OCI-LY1 (cell line): ENCODE measurements at regions not wholly inside any gene's neighbourhood (a gene's known extent, or its start where the extent isn't known, plus 50 kb on each side); places are given as distances from the start of the nearest gene placed in this dataset.

ENCODE experiments used
- H2AFZ ChIP-seq: fragments of 200-600 bp; sonication (generic), shearing (Covaris generic); 2 replicates; pipeline ENCODE4 v1.6.0; 2014; ENCODE audit warnings: antibody characterized with exemption, mild to moderate bottlenecking, low read length
- H3F3A ChIP-seq: fragments of 200-600 bp; sonication (generic), shearing (Covaris generic); 2 replicates; pipeline ENCODE4 v1.6.0; 2014; ENCODE audit warnings: mild to moderate bottlenecking, antibody characterized with exemption, low read length, moderate library complexity; ENCODE audit not compliant: insufficient read depth
- H3K27ac ChIP-seq: fragments of 200-600 bp; sonication (generic); 2 replicates; pipeline ENCODE4 v1.5.1; 2014; ENCODE audit warnings: low read length, mixed run types, mild to moderate bottlenecking, low read depth; ENCODE audit not compliant: poor library complexity, severe bottlenecking
- H3K27me3 ChIP-seq: fragments of 200-600 bp; sonication (generic); 2 replicates; pipeline ENCODE4 v1.6.0; 2014; ENCODE audit warnings: antibody characterized with exemption, mild to moderate bottlenecking, low read length, moderate library complexity; ENCODE audit not compliant: insufficient read depth
- H3K36me3 ChIP-seq: fragments of 200-600 bp; sonication (generic); 2 replicates; pipeline ENCODE4 v1.6.1; 2014; ENCODE audit warnings: mild to moderate bottlenecking, antibody characterized with exemption, low read length, moderate library complexity, mixed read lengths; ENCODE audit not compliant: insufficient read depth
- H3K4me1 ChIP-seq: fragments of 200-600 bp; sonication (generic); 2 replicates; pipeline ENCODE4 v1.5.1; 2014; ENCODE audit warnings: mild to moderate bottlenecking, low read length, moderate library complexity; ENCODE audit not compliant: insufficient read depth, severe bottlenecking
- H3K4me2 ChIP-seq: fragments of 200-600 bp; sonication (generic), shearing (Covaris generic); 2 replicates; pipeline ENCODE4 v1.6.1; 2014; ENCODE audit warnings: low read length
- H3K4me3 ChIP-seq: fragments of 200-600 bp; sonication (generic); 2 replicates; pipeline ENCODE4 v1.5.1; 2014; ENCODE audit warnings: low read length, low read depth, mild to moderate bottlenecking, mixed read lengths; ENCODE audit not compliant: poor library complexity, severe bottlenecking
- H3K79me2 ChIP-seq: fragments of 200-600 bp; shearing (Covaris generic); 2 replicates; pipeline ENCODE4 v1.6.1; 2016; ENCODE audit warnings: mixed run types, low read length, mixed read lengths; ENCODE audit not compliant: insufficient read depth
- H3K9ac ChIP-seq: fragments of 200-600 bp; sonication (generic), shearing (Covaris generic); 2 replicates; pipeline ENCODE4 v1.6.1; 2014; ENCODE audit warnings: mild to moderate bottlenecking, low read length, mixed read lengths
- H3K9me2 ChIP-seq: fragments of 200-600 bp; sonication (generic), shearing (Covaris generic); 2 replicates; pipeline ENCODE4 v1.6.1; 2014; ENCODE audit warnings: low read depth, mild to moderate bottlenecking, low read length, mixed read lengths
- H3K9me3 ChIP-seq: fragments of 200-600 bp; shearing (Covaris generic); 2 replicates; pipeline ENCODE4 v1.6.1; 2014; ENCODE audit warnings: low read length, mixed read lengths
- H4K20me1 ChIP-seq: fragments of 200-600 bp; sonication (generic), shearing (Covaris generic); 2 replicates; pipeline ENCODE4 v1.6.0; 2016; ENCODE audit warnings: mild to moderate bottlenecking, low read length; ENCODE audit not compliant: insufficient read depth
- CTCF ChIP-seq: fragments of 200-600 bp; sonication (generic), shearing (Covaris generic); IDR thresholded peaks from 2 replicates; pipeline ENCODE4 v1.5.1; 2017; ENCODE audit warnings: mild to moderate bottlenecking, antibody characterized with exemption, low read length, moderate library complexity, mixed read lengths
- EZH2 ChIP-seq: fragments of 200-600 bp; sonication (generic), shearing (Covaris generic); IDR thresholded peaks from 2 replicates; pipeline ENCODE4 v1.8.0; 2017; ENCODE audit warnings: borderline replicate concordance, mixed run types, mild to moderate bottlenecking, antibody characterized with exemption, low read length, moderate library complexity, mixed read lengths

GRCh38 chr7:12801107-12801506 is 113.7 kb downstream of the ARL4A start:
- no peak overlapping the region for H3K27ac ChIP-seq

DNA sequence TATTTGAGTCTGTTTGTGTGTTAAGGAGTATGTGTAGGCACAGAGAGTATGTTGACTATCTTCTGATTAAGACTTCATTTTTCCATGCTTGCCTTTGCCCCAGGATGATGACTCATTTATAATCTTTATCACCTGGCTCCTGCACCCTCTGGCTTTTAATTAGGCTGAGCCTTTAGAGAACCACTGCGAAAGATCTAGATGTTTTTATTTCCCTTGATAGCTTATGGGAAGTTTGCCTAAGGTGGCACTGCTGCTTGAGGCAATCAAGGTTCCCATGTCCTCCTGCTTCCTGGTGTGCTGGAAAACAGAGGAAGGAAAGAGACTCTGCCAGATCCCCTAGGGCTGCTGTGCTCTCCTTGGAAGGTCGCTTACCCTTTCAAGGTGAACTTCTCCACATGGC is 114.6 kb downstream of the ARL4A start:
- Histone ChIP-seq H3K36me3 (no peaks in the 10 kb centered on the region), H3K79me2 (no peaks in the 10 kb centered on the region), H3K4me1 (no peaks in the 10 kb centered on the region), H3K27ac (no peak overlapping the region), H3K4me3 (no peak overlapping the region), H3K9me3 (no peaks in the 10 kb centered on the region), H3K4me2 (no peak overlapping the region), H3K9ac (no peak overlapping the region), H2AFZ (no peak overlapping the region), H3K27me3 (no peaks in the 10 kb centered on the region), H3K9me2 (no peaks in the 10 kb centered on the region), H4K20me1 (no peaks in the 10 kb centered on the region), H3F3A (no peaks in the 10 kb centered on the region)
- TF ChIP-seq EZH2 = no peak
- TF ChIP-seq CTCF = no peak

More at GRCh38 chr7:12801107-12801506, 113.7 kb downstream of the ARL4A start:
- TF ChIP-seq CTCF (no peak), EZH2 (no peak)
- Histone ChIP-seq H3K4me1 (no peaks in the 10 kb centered on the region), H3K9me2 (no peaks in the 10 kb centered on the region), H3K9ac (no peak overlapping the region), H3K36me3 (no peaks in the 10 kb centered on the region), H3K4me2 (no peak overlapping the region), H3K9me3 (no peaks in the 10 kb centered on the region), H3K79me2 (no peaks in the 10 kb centered on the region), H4K20me1 (no peaks in the 10 kb centered on the region), H3K27me3 (no peaks in the 10 kb centered on the region), H3F3A (no peaks in the 10 kb centered on the region), H2AFZ (no peak overlapping the region), H3K4me3 (no peak overlapping the region)

DNA sequence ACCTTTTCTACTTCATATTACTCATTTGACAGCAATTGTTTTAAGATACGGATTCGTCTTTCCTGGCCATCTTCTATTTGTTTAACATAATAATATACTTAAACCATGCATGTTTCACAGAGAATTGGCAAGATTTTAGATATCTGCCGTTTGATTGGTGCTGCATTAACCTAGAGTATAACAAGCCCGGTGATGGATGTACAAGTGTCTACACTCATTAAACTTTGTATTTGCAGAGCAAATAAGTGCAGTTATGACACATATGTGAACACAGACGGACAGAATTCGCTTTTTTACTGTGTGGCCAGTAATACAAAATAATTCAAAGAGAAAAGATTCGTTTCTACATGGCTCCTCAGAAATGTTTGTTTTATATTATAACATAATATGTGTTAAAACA is 116.1 kb downstream of the ARL4A start:
- H3K27me3 ChIP-seq = no peaks in the 10 kb centered on the region
- H3K36me3 ChIP-seq = no peaks in the 10 kb centered on the region
- no peaks in the 10 kb centered on the region for H3K9me2 ChIP-seq
- H3K79me2 ChIP-seq = no peaks in the 10 kb centered on the region
- no peak overlapping the region for H3K4me2 ChIP-seq
- no peak overlapping the region for H2AFZ ChIP-seq
- TF ChIP-seq CTCF = no peak
- H3K27ac ChIP-seq = no peak overlapping the region
- no peaks in the 10 kb centered on the region for H3K9me3 ChIP-seq
- no peaks in the 10 kb centered on the region for H4K20me1 ChIP-seq
- H3F3A ChIP-seq = no peaks in the 10 kb centered on the region
- H3K4me1 ChIP-seq = no peaks in the 10 kb centered on the region
- H3K4me3 ChIP-seq = no peak overlapping the region
- H3K9ac ChIP-seq = no peak overlapping the region
